ENCODE measurements at regions not wholly inside any gene's neighbourhood (a gene's known extent, or its start where the extent isn't known, plus 50 kb on each side); places are given as distances from the start of the nearest gene placed in this dataset.

- Histone ChIP-seq H3K36me3 (ENCODE audit: control insufficient read depth, low read length) (no peaks in the 10 kb centered on the region), H3K27ac (ENCODE audit: low read depth, low read length) (no peak overlapping the region), H3K9me3 (ENCODE audit: control insufficient read depth, insufficient read depth, low read length) (no peaks in the 10 kb centered on the region), H3F3A (ENCODE audit: control insufficient read depth, insufficient read depth) (no peaks in the 10 kb centered on the region), H3K9me2 (replicated peaks; ENCODE audit: control insufficient read depth, low read length) (no peaks in the 10 kb centered on the region), H4K20me1 (ENCODE audit: control insufficient read depth, insufficient read depth, low read depth, low read length) (no peaks in the 10 kb centered on the region), H3K4me3 (ENCODE audit: low read length) (no peak overlapping the region), H3K79me2 (ENCODE audit: control insufficient read depth, low read length) (no peaks in the 10 kb centered on the region), H3K27me3 (ENCODE audit: control insufficient read depth, low read length) (no peaks in the 10 kb centered on the region), H3K4me2 (ENCODE audit: low read length) (no peak overlapping the region), H3K4me1 (ENCODE audit: control insufficient read depth, low read length) (no peaks in the 10 kb centered on the region)
- TF ChIP-seq CTCF (IDR thresholded peaks at IDR 0.05; ENCODE audit: low read depth, low read length, poor library complexity, severe bottlenecking) (no peak), EZH2phosphoT487 (IDR thresholded peaks at IDR 0.05; ENCODE audit: borderline replicate concordance, low read length) (no peak)
Observed at GRCh38 chr18:66694852-66695251, 91.0 kb upstream of the CDH19 start.

- no peaks in the 10 kb centered on the region for H3K27me3 ChIP-seq (ENCODE audit: control insufficient read depth, low read length)
- TF ChIP-seq CTCF (IDR thresholded peaks at IDR 0.05; ENCODE audit: low read depth, low read length, poor library complexity, severe bottlenecking) (no peak), EZH2phosphoT487 (IDR thresholded peaks at IDR 0.05; ENCODE audit: borderline replicate concordance, low read length) (no peak)
- H3K79me2 ChIP-seq (ENCODE audit: control insufficient read depth, low read length) = no peaks in the 10 kb centered on the region
- H3F3A ChIP-seq (ENCODE audit: control insufficient read depth, insufficient read depth) = no peaks in the 10 kb centered on the region
- no peaks in the 10 kb centered on the region for H3K36me3 ChIP-seq (ENCODE audit: control insufficient read depth, low read length)
- H3K4me2 ChIP-seq (ENCODE audit: low read length) = no peak overlapping the region
- no peaks in the 10 kb centered on the region; the same call in 1 of the 2 replicates for H3K9me3 ChIP-seq (ENCODE audit: control insufficient read depth, insufficient read depth, low read length)
- H3K27ac ChIP-seq (ENCODE audit: low read depth, low read length) = no peak overlapping the region
- H4K20me1 ChIP-seq (ENCODE audit: control insufficient read depth, insufficient read depth, low read depth, low read length) = no peaks in the 10 kb centered on the region
- no peaks in the 10 kb centered on the region for H3K9me2 ChIP-seq (replicated peaks; ENCODE audit: control insufficient read depth, low read length)
- no peak overlapping the region for H3K4me3 ChIP-seq (ENCODE audit: low read length)
- H3K4me1 ChIP-seq (ENCODE audit: control insufficient read depth, low read length) = no peaks in the 10 kb centered on the region
Observed at GRCh38 chr18:66687635-66688034, 83.7 kb upstream of the CDH19 start.

DNA sequence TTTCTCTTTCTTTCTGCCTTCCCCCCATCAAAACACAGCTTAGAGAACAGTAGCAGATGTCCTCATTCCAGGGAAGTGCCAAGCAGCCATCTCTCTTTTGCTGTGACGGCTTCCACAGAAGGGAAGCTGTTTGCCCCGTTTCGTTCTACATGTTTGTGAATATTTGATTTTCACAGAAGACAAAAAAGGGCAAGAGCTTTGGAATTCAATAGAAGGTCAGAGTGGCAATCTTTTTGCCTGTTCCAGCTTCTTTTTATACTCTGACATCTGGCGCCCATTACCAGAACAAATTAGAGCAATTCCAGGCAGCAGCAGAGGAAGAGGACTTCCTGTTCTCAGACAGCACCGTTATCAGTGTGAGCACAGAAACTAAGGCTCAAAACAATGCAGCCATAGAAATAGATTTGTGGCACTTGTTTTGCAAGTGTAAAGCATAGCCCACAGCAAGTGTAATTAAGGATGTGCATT, 79.0 kb upstream of the CDH19 start:
- Histone ChIP-seq H3K4me2 (ENCODE audit: low read length) (no peak overlapping the region), H3K27ac (ENCODE audit: low read depth, low read length) (no peak overlapping the region), H3K79me2 (ENCODE audit: control insufficient read depth, low read length) (no peaks in the 10 kb centered on the region), H3K4me1 (ENCODE audit: control insufficient read depth, low read length) (no peaks in the 10 kb centered on the region), H4K20me1 (ENCODE audit: control insufficient read depth, insufficient read depth, low read depth, low read length) (no peaks in the 10 kb centered on the region), H3K9me2 (replicated peaks; ENCODE audit: control insufficient read depth, low read length) (no peaks in the 10 kb centered on the region), H3K4me3 (ENCODE audit: low read length) (no peak overlapping the region), H3K27me3 (ENCODE audit: control insufficient read depth, low read length) (no peaks in the 10 kb centered on the region), H3K36me3 (ENCODE audit: control insufficient read depth, low read length) (no peaks in the 10 kb centered on the region), H3F3A (ENCODE audit: control insufficient read depth, insufficient read depth) (no peaks in the 10 kb centered on the region), H3K9me3 (ENCODE audit: control insufficient read depth, insufficient read depth, low read length) (peaks cover 3% of the 10 kb centered on the region; the same call in 1 of the 2 replicates)
- TF ChIP-seq CTCF (IDR thresholded peaks at IDR 0.05; ENCODE audit: low read depth, low read length, poor library complexity, severe bottlenecking) = no peak
- TF ChIP-seq EZH2phosphoT487 (IDR thresholded peaks at IDR 0.05; ENCODE audit: borderline replicate concordance, low read length) = no peak
